ENCODE measurements at regions not wholly inside any gene's neighbourhood (a gene's known extent, or its start where the extent isn't known, plus 50 kb on each side); places are given as distances from the start of the nearest gene placed in this dataset.

- peaks cover 0 to 3% (median 0%) of the 10 kb centered on the region in 7 donors for H3K9me3 Mint-ChIP-seq
- no peaks in the 10 kb centered on the region for H3K9me3 ChIP-seq (replicated peaks in 1 of 2; ENCODE audit: control insufficient read depth in 1 of 2, insufficient read depth in 1 of 2, low read length in 2 of 2)
- H3K79me2 ChIP-seq (ENCODE audit: insufficient read depth, low read length) = no peaks in the 10 kb centered on the region
- no peak overlapping the region for H3K4me2 ChIP-seq (replicated peaks; ENCODE audit: extremely low read depth, low read length, poor library complexity, severe bottlenecking)
- intact Hi-C loops (cut with micrococcal nuclease) = no loop called here
- no peak overlapping the region for H3K27ac ChIP-seq (ENCODE audit: low read depth in 1 of 2, low read length in 2 of 2)
- WGBS (ENCODE audit: insufficient coverage) = 97% methylated on average over 8 of the region's 10 CpGs
- no peaks in the 10 kb centered on the region for H3K36me3 ChIP-seq (replicated peaks in 1 of 2; ENCODE audit: control insufficient read depth in 1 of 2, insufficient read depth in 2 of 2, low read length in 2 of 2)
- no peak for TF ChIP-seq CTCF (IDR thresholded peaks at IDR 0.05)
- H2AFZ ChIP-seq (ENCODE audit: insufficient read depth, low read depth, low read length, poor library complexity, severe bottlenecking) = no peak overlapping the region
- no peak overlapping the region for H3K4me3 Mint-ChIP-seq
- H3K4me3 ChIP-seq (replicated peaks in 1 of 3; ENCODE audit: low read depth in 2 of 3, low read length in 3 of 3) = no peak overlapping the region
- peaks cover 13% of the 10 kb centered on the region for H3K4me1 Mint-ChIP-seq
- DNase-seq = no peak
- H3K27me3 ChIP-seq (ENCODE audit: control insufficient read depth in 2 of 2, insufficient read depth in 2 of 2, low read length in 2 of 2) = no peaks in the 10 kb centered on the region
- H3K4me1 ChIP-seq (ENCODE audit: control insufficient read depth in 1 of 2, insufficient read depth in 2 of 2, low read length in 2 of 2) = peaks cover 0 to 6% of the 10 kb centered on the region in 2 donors
- H3K36me3 Mint-ChIP-seq = no peaks in the 10 kb centered on the region
- peaks cover 12 to 20% (median 13%) of the 10 kb centered on the region in 3 donors for H3K27me3 Mint-ChIP-seq (ENCODE audit: low read depth in 3 of 3)
- no peak overlapping the region for H3K9ac ChIP-seq (ENCODE audit: insufficient read depth, low read length, poor library complexity, severe bottlenecking)
- H3K27ac Mint-ChIP-seq = no peak overlapping the region
- H4K20me1 ChIP-seq (ENCODE audit: insufficient read depth, low read length) = no peaks in the 10 kb centered on the region
Observed at GRCh38 chr3:194219826-194220410, 84.0 kb downstream of the HES1 start.

GRCh38 chr3:194220901-194221326 lies 85.0 kb downstream of the HES1 start:
- H3K79me2 ChIP-seq (ENCODE audit: insufficient read depth, low read length) = no peaks in the 10 kb centered on the region
- Mint-ChIP-seq H3K36me3 (no peaks in the 10 kb centered on the region), H3K27ac (no peak overlapping the region), H3K4me3 (no peak overlapping the region), H3K9me3 (peaks cover 0 to 3% (median 0%) of the 10 kb centered on the region in 7 donors), H3K4me1 (peaks cover 13% of the 10 kb centered on the region), H3K27me3 (ENCODE audit: low read depth in 3 of 3) (peaks cover 13 to 22% (median 14%) of the 10 kb centered on the region in 3 donors)
- H3K4me2 ChIP-seq (replicated peaks; ENCODE audit: extremely low read depth, low read length, poor library complexity, severe bottlenecking) = no peak overlapping the region
- no peaks in the 10 kb centered on the region for H3K36me3 ChIP-seq (replicated peaks in 1 of 2; ENCODE audit: control insufficient read depth in 1 of 2, insufficient read depth in 2 of 2, low read length in 2 of 2)
- H3K4me1 ChIP-seq (ENCODE audit: control insufficient read depth in 1 of 2, insufficient read depth in 2 of 2, low read length in 2 of 2) = peaks cover 0 to 6% of the 10 kb centered on the region in 2 donors
- H2AFZ ChIP-seq (ENCODE audit: insufficient read depth, low read depth, low read length, poor library complexity, severe bottlenecking) = no peak overlapping the region
- 97% methylated on average over 6 of the region's 8 CpGs for WGBS (ENCODE audit: insufficient coverage)
- no peak for DNase-seq
- no peak overlapping the region for H3K27ac ChIP-seq (ENCODE audit: low read depth in 1 of 2, low read length in 2 of 2)
- no peak for TF ChIP-seq CTCF (IDR thresholded peaks at IDR 0.05)
- no peaks in the 10 kb centered on the region for H3K9me3 ChIP-seq (replicated peaks in 1 of 2; ENCODE audit: control insufficient read depth in 1 of 2, insufficient read depth in 1 of 2, low read length in 2 of 2)
- H4K20me1 ChIP-seq (ENCODE audit: insufficient read depth, low read length) = no peaks in the 10 kb centered on the region
- H3K4me3 ChIP-seq (replicated peaks in 1 of 3; ENCODE audit: low read depth in 2 of 3, low read length in 3 of 3) = no peak overlapping the region
- no peak overlapping the region for H3K9ac ChIP-seq (ENCODE audit: insufficient read depth, low read length, poor library complexity, severe bottlenecking)
- intact Hi-C loops (cut with micrococcal nuclease) = no loop called here
- no peaks in the 10 kb centered on the region for H3K27me3 ChIP-seq (ENCODE audit: control insufficient read depth in 2 of 2, insufficient read depth in 2 of 2, low read length in 2 of 2)
